ENCODE measurements at regions not wholly inside any gene's neighbourhood (a gene's known extent, or its start where the extent isn't known, plus 50 kb on each side); places are given as distances from the start of the nearest gene placed in this dataset.

GRCh38 chr1:4468804-4469514 is 185.4 kb upstream of the AJAP1 start:
- no peak for DNase-seq (ENCODE audit: insufficient read length, low spot score)
- no peak for FAIRE-seq
- TF ChIP-seq POLR2A (IDR thresholded peaks at IDR 0.05; ENCODE audit: low read depth, low read length) (no peak), TAF1 (IDR thresholded peaks at IDR 0.05; ENCODE audit: low read depth, low read length) (no peak), PAX5 (IDR thresholded peaks at IDR 0.05; ENCODE audit: insufficient read depth, low read length, severe bottlenecking) (no peak), SPI1 (IDR thresholded peaks at IDR 0.05; ENCODE audit: low read depth, low read length) (no peak), POLR2AphosphoS5 (IDR thresholded peaks at IDR 0.05; ENCODE audit: low read depth, low read length) (no peak), POU2F2 (IDR thresholded peaks at IDR 0.05; ENCODE audit: low read depth, low read length) (no peak)

GRCh38 chr1:4476394-4476793 is 178.0 kb upstream of the AJAP1 start:
- TF ChIP-seq SPI1 (IDR thresholded peaks at IDR 0.05; ENCODE audit: low read depth, low read length) (no peak), POLR2AphosphoS5 (IDR thresholded peaks at IDR 0.05; ENCODE audit: low read depth, low read length) (no peak), POU2F2 (IDR thresholded peaks at IDR 0.05; ENCODE audit: low read depth, low read length) (no peak), PAX5 (IDR thresholded peaks at IDR 0.05; ENCODE audit: insufficient read depth, low read length, severe bottlenecking) (no peak), TAF1 (IDR thresholded peaks at IDR 0.05; ENCODE audit: low read depth, low read length) (no peak), POLR2A (IDR thresholded peaks at IDR 0.05; ENCODE audit: low read depth, low read length) (no peak)
- DNase-seq (ENCODE audit: insufficient read length, low spot score) (no peak), FAIRE-seq (no peak)

- FAIRE-seq (no peak), DNase-seq (ENCODE audit: insufficient read length, low spot score) (no peak)
- no peak for TF ChIP-seq POU2F2 (IDR thresholded peaks at IDR 0.05; ENCODE audit: low read depth, low read length)
- no peak for TF ChIP-seq POLR2A (IDR thresholded peaks at IDR 0.05; ENCODE audit: low read depth, low read length)
- no peak for TF ChIP-seq POLR2AphosphoS5 (IDR thresholded peaks at IDR 0.05; ENCODE audit: low read depth, low read length)
- no peak for TF ChIP-seq SPI1 (IDR thresholded peaks at IDR 0.05; ENCODE audit: low read depth, low read length)
- TF ChIP-seq TAF1 (IDR thresholded peaks at IDR 0.05; ENCODE audit: low read depth, low read length) = no peak
- TF ChIP-seq PAX5 (IDR thresholded peaks at IDR 0.05; ENCODE audit: insufficient read depth, low read length, severe bottlenecking) = no peak
Observed at GRCh38 chr1:4481451-4481850, 173.0 kb upstream of the AJAP1 start.

GRCh38 chr1:4482526-4482925 is 171.9 kb upstream of the AJAP1 start:
- DNase-seq (ENCODE audit: insufficient read length, low spot score) (no peak), FAIRE-seq (no peak)
- TF ChIP-seq POLR2A (IDR thresholded peaks at IDR 0.05; ENCODE audit: low read depth, low read length) (no peak), POU2F2 (IDR thresholded peaks at IDR 0.05; ENCODE audit: low read depth, low read length) (no peak), POLR2AphosphoS5 (IDR thresholded peaks at IDR 0.05; ENCODE audit: low read depth, low read length) (no peak), PAX5 (IDR thresholded peaks at IDR 0.05; ENCODE audit: insufficient read depth, low read length, severe bottlenecking) (no peak)

GRCh38 chr1:4483021-4483625 is 171.3 kb upstream of the AJAP1 start:
- TF ChIP-seq POLR2AphosphoS5 (IDR thresholded peaks at IDR 0.05; ENCODE audit: low read depth, low read length) = no peak
- no peak for TF ChIP-seq POU2F2 (IDR thresholded peaks at IDR 0.05; ENCODE audit: low read depth, low read length)
- TF ChIP-seq POLR2A (IDR thresholded peaks at IDR 0.05; ENCODE audit: low read depth, low read length) = no peak
- no peak for TF ChIP-seq SPI1 (IDR thresholded peaks at IDR 0.05; ENCODE audit: low read depth, low read length)
- no peak for TF ChIP-seq TAF1 (IDR thresholded peaks at IDR 0.05; ENCODE audit: low read depth, low read length)
- no peak for TF ChIP-seq PAX5 (IDR thresholded peaks at IDR 0.05; ENCODE audit: insufficient read depth, low read length, severe bottlenecking)
- DNase-seq (ENCODE audit: insufficient read length, low spot score) (no peak), FAIRE-seq (no peak)

GRCh38 chr1:4485398-4485797 is 169.0 kb upstream of the AJAP1 start:
- TF ChIP-seq SPI1 (IDR thresholded peaks at IDR 0.05; ENCODE audit: low read depth, low read length) (no peak), PAX5 (IDR thresholded peaks at IDR 0.05; ENCODE audit: insufficient read depth, low read length, severe bottlenecking) (no peak), POU2F2 (IDR thresholded peaks at IDR 0.05; ENCODE audit: low read depth, low read length) (no peak), TAF1 (IDR thresholded peaks at IDR 0.05; ENCODE audit: low read depth, low read length) (no peak), POLR2A (IDR thresholded peaks at IDR 0.05; ENCODE audit: low read depth, low read length) (no peak), POLR2AphosphoS5 (IDR thresholded peaks at IDR 0.05; ENCODE audit: low read depth, low read length) (no peak)
- FAIRE-seq (no peak), DNase-seq (ENCODE audit: insufficient read length, low spot score) (no peak)

- no peak for DNase-seq (ENCODE audit: insufficient read length, low spot score)
- no peak for TF ChIP-seq POU2F2 (IDR thresholded peaks at IDR 0.05; ENCODE audit: low read depth, low read length)
- TF ChIP-seq POLR2A (IDR thresholded peaks at IDR 0.05; ENCODE audit: low read depth, low read length) = no peak
- TF ChIP-seq PAX5 (IDR thresholded peaks at IDR 0.05; ENCODE audit: insufficient read depth, low read length, severe bottlenecking) = no peak
- no peak for TF ChIP-seq POLR2AphosphoS5 (IDR thresholded peaks at IDR 0.05; ENCODE audit: low read depth, low read length)
- TF ChIP-seq TAF1 (IDR thresholded peaks at IDR 0.05; ENCODE audit: low read depth, low read length) = no peak
- no peak for TF ChIP-seq SPI1 (IDR thresholded peaks at IDR 0.05; ENCODE audit: low read depth, low read length)
- no peak for FAIRE-seq
Observed at GRCh38 chr1:4485878-4486277, 168.5 kb upstream of the AJAP1 start.

GRCh38 chr1:4486408-4487120 is 167.8 kb upstream of the AJAP1 start:
- TF ChIP-seq POU2F2 (IDR thresholded peaks at IDR 0.05; ENCODE audit: low read depth, low read length) (no peak), POLR2AphosphoS5 (IDR thresholded peaks at IDR 0.05; ENCODE audit: low read depth, low read length) (no peak), POLR2A (IDR thresholded peaks at IDR 0.05; ENCODE audit: low read depth, low read length) (no peak), TAF1 (IDR thresholded peaks at IDR 0.05; ENCODE audit: low read depth, low read length) (no peak), PAX5 (IDR thresholded peaks at IDR 0.05; ENCODE audit: insufficient read depth, low read length, severe bottlenecking) (no peak), SPI1 (IDR thresholded peaks at IDR 0.05; ENCODE audit: low read depth, low read length) (no peak)
- no peak for FAIRE-seq
- no peak for DNase-seq (ENCODE audit: insufficient read length, low spot score)

- no peak for FAIRE-seq
- TF ChIP-seq POLR2A (IDR thresholded peaks at IDR 0.05; ENCODE audit: low read depth, low read length) (no peak), POU2F2 (IDR thresholded peaks at IDR 0.05; ENCODE audit: low read depth, low read length) (no peak), PAX5 (IDR thresholded peaks at IDR 0.05; ENCODE audit: insufficient read depth, low read length, severe bottlenecking) (no peak), TAF1 (IDR thresholded peaks at IDR 0.05; ENCODE audit: low read depth, low read length) (no peak), SPI1 (IDR thresholded peaks at IDR 0.05; ENCODE audit: low read depth, low read length) (no peak), POLR2AphosphoS5 (IDR thresholded peaks at IDR 0.05; ENCODE audit: low read depth, low read length) (no peak)
Observed at GRCh38 chr1:4488018-4488417, 166.4 kb upstream of the AJAP1 start.

More at GRCh38 chr1:4488018-4488417, 166.4 kb upstream of the AJAP1 start:
- no peak for DNase-seq (ENCODE audit: insufficient read length, low spot score)
